Hepatocyte (in vitro differentiated cells): ENCODE measurements at regions not wholly inside any gene's neighbourhood (a gene's known extent, or its start where the extent isn't known, plus 50 kb on each side); places are given as distances from the start of the nearest gene placed in this dataset.

Experiments used
- CTCF ChIP-seq: fragments of 200-600 bp; sonication (generic); IDR thresholded peaks from 2 replicates; pipeline ENCODE4 v1.5.1; 2016; ENCODE audit warnings: antibody characterized with exemption, mild to moderate bottlenecking; ENCODE audit not compliant: poor library complexity
- EZH2 ChIP-seq: fragments of 200-600 bp; sonication (generic); IDR thresholded peaks from 2 replicates; pipeline ENCODE4 v1.6.1; 2016; ENCODE audit warnings: antibody characterized with exemption, mild to moderate bottlenecking, borderline replicate concordance
- EZH2phosphoT487 ChIP-seq: fragments of 200-600 bp; sonication (generic); IDR thresholded peaks from one replicate; pipeline ENCODE4 v1.6.1; 2018; ENCODE audit warnings: antibody characterized with exemption, mild to moderate bottlenecking, low read depth, moderate library complexity; ENCODE audit not compliant: unreplicated experiment, severe bottlenecking

GRCh38 chr9:121551985-121552753 is 52.5 kb upstream of the GGTA1 start:
- no peak for TF ChIP-seq CTCF
- TF ChIP-seq EZH2: no peak
- no peak for TF ChIP-seq EZH2phosphoT487
